ENCODE measurements at regions not wholly inside any gene's neighbourhood (a gene's known extent, or its start where the extent isn't known, plus 50 kb on each side); places are given as distances from the start of the nearest gene placed in this dataset.

- no peaks in the 10 kb centered on the region for H3K9me3 Mint-ChIP-seq (ENCODE audit: low read depth)
- H3K4me1 Mint-ChIP-seq, result no peaks in the 10 kb centered on the region
- H3K27me3 Mint-ChIP-seq, result no peaks in the 10 kb centered on the region
- ATAC-seq (no peak), DNase-seq (no peak)
- intact Hi-C loops (cut with DNase I, micrococcal nuclease), result no loop called here
- CTCF ChIA-PET, result interaction anchor here (1.0 to 1.1 kb wide), 2 partner anchors 24 to 25 kb away, joined by 3 read pairs; no protein-coding TSS in a partner anchor
- H3K27ac Mint-ChIP-seq, result no peak overlapping the region
- no peaks in the 10 kb centered on the region for H3K36me3 Mint-ChIP-seq (ENCODE audit: low read depth)
- POLR2A ChIA-PET, result no interaction called here
- H3K4me3 Mint-ChIP-seq, result no peak overlapping the region
Measured at GRCh38 chr5:17156463-17156862, 61.0 kb upstream of the BASP1 start.

GRCh38 chr5:17157294-17157693 lies 60.1 kb upstream of the BASP1 start:
- no peaks in the 10 kb centered on the region for H3K9me3 Mint-ChIP-seq (ENCODE audit: low read depth)
- H3K27me3 Mint-ChIP-seq, result no peaks in the 10 kb centered on the region
- CTCF ChIA-PET, result interaction anchor here (0.6 to 1.1 kb wide), 3 partner anchors 25 to 1514 kb away, joined by 3 read pairs; no protein-coding TSS in a partner anchor
- H3K4me1 Mint-ChIP-seq, result no peaks in the 10 kb centered on the region
- DNase-seq (no peak), ATAC-seq (no peak)
- no peak overlapping the region for H3K27ac Mint-ChIP-seq
- no peak overlapping the region for H3K4me3 Mint-ChIP-seq
- POLR2A ChIA-PET, result no interaction called here
- intact Hi-C loops (cut with DNase I, micrococcal nuclease), result no loop called here
- no peaks in the 10 kb centered on the region for H3K36me3 Mint-ChIP-seq (ENCODE audit: low read depth)

- no peak overlapping the region for H3K4me3 Mint-ChIP-seq
- POLR2A ChIA-PET, result interaction anchor here (0.5 kb wide), 1 partner anchor 477 kb away, joined by 4 read pairs; no protein-coding TSS in a partner anchor
- no peak overlapping the region for H3K27ac Mint-ChIP-seq
- no peaks in the 10 kb centered on the region for H3K36me3 Mint-ChIP-seq (ENCODE audit: low read depth)
- no peak for DNase-seq
- no peaks in the 10 kb centered on the region for H3K4me1 Mint-ChIP-seq
- intact Hi-C loops (cut with DNase I, micrococcal nuclease), result no loop called here
- ATAC-seq, result no peak
- H3K9me3 Mint-ChIP-seq (ENCODE audit: low read depth), result no peaks in the 10 kb centered on the region
- no peaks in the 10 kb centered on the region for H3K27me3 Mint-ChIP-seq
- CTCF ChIA-PET, result no interaction called here
Measured at GRCh38 chr5:17157916-17158529, 59.4 kb upstream of the BASP1 start.

- ATAC-seq, result no peak
- POLR2A ChIA-PET, result no interaction called here
- no peak overlapping the region for H3K27ac Mint-ChIP-seq
Measured at GRCh38 chr5:17160756-17161040, 56.7 kb upstream of the BASP1 start.

GRCh38 chr5:17161662-17162061 lies 55.8 kb upstream of the BASP1 start:
- H3K36me3 Mint-ChIP-seq (ENCODE audit: low read depth), result no peaks in the 10 kb centered on the region
- DNase-seq, result no peak
- no peak for ATAC-seq
- POLR2A ChIA-PET, result no interaction called here
- H3K4me1 Mint-ChIP-seq, result no peaks in the 10 kb centered on the region
- CTCF ChIA-PET, result no interaction called here
- intact Hi-C loops (cut with DNase I, micrococcal nuclease), result no loop called here
- no peaks in the 10 kb centered on the region for H3K27me3 Mint-ChIP-seq
- H3K4me3 Mint-ChIP-seq, result no peak overlapping the region
- no peaks in the 10 kb centered on the region for H3K9me3 Mint-ChIP-seq (ENCODE audit: low read depth)
- no peak overlapping the region for H3K27ac Mint-ChIP-seq

More at GRCh38 chr5:17160756-17161040, 56.7 kb upstream of the BASP1 start:
- H3K9me3 Mint-ChIP-seq (ENCODE audit: low read depth), result no peaks in the 10 kb centered on the region
- CTCF ChIA-PET, result no interaction called here
- intact Hi-C loops (cut with DNase I, micrococcal nuclease), result no loop called here
- H3K4me3 Mint-ChIP-seq, result no peak overlapping the region
- DNase-seq, result no peak
- no peaks in the 10 kb centered on the region for H3K36me3 Mint-ChIP-seq (ENCODE audit: low read depth)
- H3K27me3 Mint-ChIP-seq, result no peaks in the 10 kb centered on the region
- H3K4me1 Mint-ChIP-seq, result no peaks in the 10 kb centered on the region

- ATAC-seq, result no peak
- H3K27me3 Mint-ChIP-seq, result no peaks in the 10 kb centered on the region
- POLR2A ChIA-PET, result no interaction called here
- H3K4me1 Mint-ChIP-seq, result no peaks in the 10 kb centered on the region
- H3K27ac Mint-ChIP-seq, result no peak overlapping the region
- DNase-seq, result no peak
- H3K9me3 Mint-ChIP-seq (ENCODE audit: low read depth), result no peaks in the 10 kb centered on the region
- CTCF ChIA-PET, result no interaction called here
- H3K36me3 Mint-ChIP-seq (ENCODE audit: low read depth), result no peaks in the 10 kb centered on the region
- H3K4me3 Mint-ChIP-seq, result no peak overlapping the region
- intact Hi-C loops (cut with DNase I, micrococcal nuclease), result no loop called here
Measured at GRCh38 chr5:17163221-17163620, 54.2 kb upstream of the BASP1 start.

GRCh38 chr5:17167171-17167891 lies 50.1 kb upstream of the BASP1 start:
- no peaks in the 10 kb centered on the region for H3K9me3 Mint-ChIP-seq (ENCODE audit: low read depth)
- no peak overlapping the region for H3K27ac Mint-ChIP-seq
- H3K36me3 Mint-ChIP-seq (ENCODE audit: low read depth), result no peaks in the 10 kb centered on the region
- no peaks in the 10 kb centered on the region for H3K27me3 Mint-ChIP-seq
- intact Hi-C loops (cut with DNase I, micrococcal nuclease), result no loop called here
- no peak overlapping the region for H3K4me3 Mint-ChIP-seq
- CTCF ChIA-PET, result interaction anchor here (1.3 kb wide), 1 partner anchor 22 kb away, joined by 5 read pairs; no protein-coding TSS in a partner anchor
- no peaks in the 10 kb centered on the region for H3K4me1 Mint-ChIP-seq
- POLR2A ChIA-PET, result no interaction called here
- no peak for DNase-seq
- no peak for ATAC-seq

Measured in activated CD4-positive, alpha-beta T cell treated with anti-CD3 and anti-CD28 coated beads for 36 hours (primary cell).